Panc1 (cell line): ENCODE measurements at regions not wholly inside any gene's neighbourhood (a gene's known extent, or its start where the extent isn't known, plus 50 kb on each side); places are given as distances from the start of the nearest gene placed in this dataset.

ENCODE experiments used
- CTCF ChIP-seq: fragments of 450-650 bp; IDR thresholded peaks from 2 replicates; pipeline ENCODE4 v1.5.1; 2017; ENCODE audit warnings: mild to moderate bottlenecking
- POLR2AphosphoS5 ChIP-seq: IDR thresholded peaks from 2 replicates; pipeline ENCODE4 v1.6.1; 2012; ENCODE audit warnings: mild to moderate bottlenecking, low read depth, low read length, moderate library complexity
- REST ChIP-seq, 2 experiments: IDR thresholded peaks; 2 replicates each; pipeline ENCODE4 v1.6.1; 2011 to 2012; ENCODE audit warnings: low read depth in 2 of 2, control low read depth in 1 of 2, low read length in 1 of 2, mild to moderate bottlenecking in 1 of 2, moderate library complexity in 1 of 2; ENCODE audit not compliant: insufficient read depth in 1 of 2
- SIN3A ChIP-seq: IDR thresholded peaks from 2 replicates; pipeline ENCODE4 v1.6.1; 2012; ENCODE audit warnings: low read depth, mild to moderate bottlenecking, low read length, moderate library complexity, borderline replicate concordance; ENCODE audit not compliant: insufficient read depth
- TCF7L2 ChIP-seq: IDR thresholded peaks from 2 replicates; pipeline ENCODE4 v1.6.1; 2011; ENCODE audit warnings: mild to moderate bottlenecking, low read depth, low read length, inconsistent platforms

- TF ChIP-seq CTCF (no peak), SIN3A (no peak), POLR2AphosphoS5 (no peak), REST (IDR thresholded peaks at IDR 0.05; ENCODE audit: insufficient read depth in 1 of 2, low read depth in 2 of 2, low read length in 1 of 2) (no peak), TCF7L2 (no peak)
Measured at GRCh38 chr7:34421526-34421925, 236.5 kb upstream of the NPSR1 start.
